ENCODE measurements at regions not wholly inside any gene's neighbourhood (a gene's known extent, or its start where the extent isn't known, plus 50 kb on each side); places are given as distances from the start of the nearest gene placed in this dataset.

GRCh38 chr1:53381790-53382401 lies 54.0 kb upstream of the LRP8 start:
- TF ChIP-seq CTCF (IDR thresholded peaks at IDR 0.05), result no peak
- TF ChIP-seq REST (IDR thresholded peaks at IDR 0.05; ENCODE audit: insufficient read depth in 1 of 2, low read depth in 2 of 2, low read length in 1 of 2), result no peak
- TF ChIP-seq TCF7L2 (IDR thresholded peaks at IDR 0.05; ENCODE audit: low read depth, low read length), result no peak
- TF ChIP-seq POLR2AphosphoS5 (IDR thresholded peaks at IDR 0.05; ENCODE audit: low read depth, low read length), result no peak
- TF ChIP-seq SIN3A (IDR thresholded peaks at IDR 0.05; ENCODE audit: borderline replicate concordance, insufficient read depth, low read depth, low read length), result no peak
